ENCODE measurements at regions not wholly inside any gene's neighbourhood (a gene's known extent, or its start where the extent isn't known, plus 50 kb on each side); places are given as distances from the start of the nearest gene placed in this dataset.

GRCh38 chr5:61731267-61731945 is 399.3 kb downstream of the ZSWIM6 start:
- no peaks in the 10 kb centered on the region for H3K79me2 ChIP-seq (ENCODE audit: insufficient read depth, low read length)
- H3K27ac ChIP-seq (ENCODE audit: low read length): no peak overlapping the region
- H3K36me3 ChIP-seq (ENCODE audit: insufficient read depth, low read length): no peaks in the 10 kb centered on the region
- no peaks in the 10 kb centered on the region for H3K27me3 ChIP-seq (ENCODE audit: insufficient read depth, low read length, poor library complexity)
- DNase-seq: no peak
- no peaks in the 10 kb centered on the region for H3K9me3 ChIP-seq (ENCODE audit: insufficient read depth, low read length, severe bottlenecking)
- no peak overlapping the region for H3K9ac ChIP-seq (ENCODE audit: low read depth, low read length)
- TF ChIP-seq EZH2 (IDR thresholded peaks at IDR 0.05; ENCODE audit: borderline replicate concordance, low read depth, low read length, severe bottlenecking) (no peak), CTCF (IDR thresholded peaks at IDR 0.05; ENCODE audit: borderline replicate concordance, extremely low read depth, low read length, poor library complexity, severe bottlenecking) (no peak)
- H2AFZ ChIP-seq (ENCODE audit: low read depth, low read length): no peak overlapping the region
- ATAC-seq (ENCODE audit: insufficient read depth, low read depth): no peak
- H3K4me1 ChIP-seq (ENCODE audit: insufficient read depth, low read length): no peaks in the 10 kb centered on the region
- no peaks in the 10 kb centered on the region for H4K20me1 ChIP-seq (ENCODE audit: insufficient read depth, low read length)
- H3K4me3 ChIP-seq (ENCODE audit: low read depth in 1 of 2, low read length in 2 of 2): no peak overlapping the region
- H3K4me2 ChIP-seq (ENCODE audit: insufficient read depth, low read length): no peak overlapping the region

- Histone ChIP-seq H3K4me3 (ENCODE audit: low read depth in 1 of 2, low read length in 2 of 2) (no peak overlapping the region), H3K27me3 (ENCODE audit: insufficient read depth, low read length, poor library complexity) (no peaks in the 10 kb centered on the region), H3K4me1 (ENCODE audit: insufficient read depth, low read length) (no peaks in the 10 kb centered on the region), H4K20me1 (ENCODE audit: insufficient read depth, low read length) (no peaks in the 10 kb centered on the region), H3K27ac (ENCODE audit: low read length) (no peak overlapping the region), H3K4me2 (ENCODE audit: insufficient read depth, low read length) (no peak overlapping the region), H3K79me2 (ENCODE audit: insufficient read depth, low read length) (no peaks in the 10 kb centered on the region), H3K9ac (ENCODE audit: low read depth, low read length) (no peak overlapping the region), H3K9me3 (ENCODE audit: insufficient read depth, low read length, severe bottlenecking) (no peaks in the 10 kb centered on the region), H2AFZ (ENCODE audit: low read depth, low read length) (no peak overlapping the region), H3K36me3 (ENCODE audit: insufficient read depth, low read length) (no peaks in the 10 kb centered on the region)
- no peak for DNase-seq
- TF ChIP-seq CTCF (IDR thresholded peaks at IDR 0.05; ENCODE audit: borderline replicate concordance, extremely low read depth, low read length, poor library complexity, severe bottlenecking): no peak
- TF ChIP-seq EZH2 (IDR thresholded peaks at IDR 0.05; ENCODE audit: borderline replicate concordance, low read depth, low read length, severe bottlenecking): no peak
- ATAC-seq (ENCODE audit: insufficient read depth, low read depth): no peak
Observed at GRCh38 chr5:61731946-61732314, 399.9 kb downstream of the ZSWIM6 start.

DNA sequence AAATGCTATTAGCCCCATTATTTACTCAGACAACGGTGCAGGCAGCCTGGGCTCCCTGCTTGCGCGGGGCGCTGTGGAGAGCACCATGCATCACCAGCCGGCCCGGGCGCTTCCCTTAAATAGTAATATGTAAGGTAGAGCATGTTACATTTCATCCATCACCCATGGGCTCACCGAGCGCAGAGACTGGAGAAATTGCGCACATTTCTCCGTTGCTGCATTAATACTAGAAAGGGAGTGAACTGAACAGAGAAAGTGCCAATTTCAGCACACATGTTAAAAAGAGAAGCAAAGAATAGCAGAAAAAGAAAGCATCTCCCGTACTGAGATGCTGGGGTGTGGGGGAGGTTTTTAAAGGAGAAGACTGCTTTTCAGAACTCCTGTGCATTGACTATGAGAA is 400.3 kb downstream of the ZSWIM6 start:
- Histone ChIP-seq H3K79me2 (ENCODE audit: insufficient read depth, low read length) (no peaks in the 10 kb centered on the region), H3K4me1 (ENCODE audit: insufficient read depth, low read length) (no peaks in the 10 kb centered on the region), H3K27ac (ENCODE audit: low read length) (no peak overlapping the region), H3K4me2 (ENCODE audit: insufficient read depth, low read length) (no peak overlapping the region), H3K9me3 (ENCODE audit: insufficient read depth, low read length, severe bottlenecking) (no peaks in the 10 kb centered on the region), H3K27me3 (ENCODE audit: insufficient read depth, low read length, poor library complexity) (no peaks in the 10 kb centered on the region), H3K36me3 (ENCODE audit: insufficient read depth, low read length) (no peaks in the 10 kb centered on the region), H4K20me1 (ENCODE audit: insufficient read depth, low read length) (no peaks in the 10 kb centered on the region), H3K4me3 (ENCODE audit: low read depth in 1 of 2, low read length in 2 of 2) (no peak overlapping the region), H2AFZ (ENCODE audit: low read depth, low read length) (no peak overlapping the region), H3K9ac (ENCODE audit: low read depth, low read length) (no peak overlapping the region)
- TF ChIP-seq CTCF (IDR thresholded peaks at IDR 0.05; ENCODE audit: borderline replicate concordance, extremely low read depth, low read length, poor library complexity, severe bottlenecking) (no peak), EZH2 (IDR thresholded peaks at IDR 0.05; ENCODE audit: borderline replicate concordance, low read depth, low read length, severe bottlenecking) (no peak)
- no peak for DNase-seq
- no peak for ATAC-seq (ENCODE audit: insufficient read depth, low read depth)
